Nephron (organoid): ENCODE measurements at regions not wholly inside any gene's neighbourhood (a gene's known extent, or its start where the extent isn't known, plus 50 kb on each side); places are given as distances from the start of the nearest gene placed in this dataset.

Experiments
- H3K27ac Mint-ChIP-seq, 3 experiments: 2 replicates each; pipeline ENCODE4 v1.8.0; 2020; ENCODE audit warnings: mixed read lengths in 3 of 3, mild to moderate bottlenecking in 2 of 3, moderate library complexity in 1 of 3
- H3K27me3 Mint-ChIP-seq: 2 replicates; pipeline ENCODE4 v1.8.0; 2021; ENCODE audit warnings: low read depth, mild to moderate bottlenecking, moderate library complexity, mixed read lengths
- H3K36me3 Mint-ChIP-seq: 2 replicates; pipeline ENCODE4 v1.8.0; 2020; ENCODE audit warnings: low read depth, mixed read lengths
- H3K4me1 Mint-ChIP-seq: 2 replicates; pipeline ENCODE4 v1.8.0; 2020; ENCODE audit warnings: mixed read lengths
- H3K4me3 Mint-ChIP-seq, 3 experiments: 2 replicates each; pipeline ENCODE4 v1.8.0; 2020; ENCODE audit warnings: mild to moderate bottlenecking in 3 of 3, mixed read lengths in 3 of 3, moderate library complexity in 2 of 3
- H3K9me3 Mint-ChIP-seq: 2 replicates; pipeline ENCODE4 v1.8.0; 2020; ENCODE audit warnings: mixed read lengths
- CTCF ChIP-seq, 3 experiments: fragments of 200-600 bp; sonication (generic); IDR thresholded peaks; one replicate each; pipeline ENCODE4 v1.5.0; 2021; ENCODE audit warnings: antibody characterized with exemption in 3 of 3; ENCODE audit not compliant: unreplicated experiment in 3 of 3

GRCh38 chr11:96664110-96664509 lies 274.3 kb downstream of the JRKL start:
- H3K27ac Mint-ChIP-seq = no peak overlapping the region
- TF ChIP-seq CTCF (IDR thresholded peaks at IDR 0.05; ENCODE audit: unreplicated experiment in 3 of 3) = no peak
- no peaks in the 10 kb centered on the region for H3K36me3 Mint-ChIP-seq
- no peak overlapping the region for H3K4me3 Mint-ChIP-seq
- H3K27me3 Mint-ChIP-seq = no peaks in the 10 kb centered on the region
- no peaks in the 10 kb centered on the region for H3K4me1 Mint-ChIP-seq
- no peaks in the 10 kb centered on the region for H3K9me3 Mint-ChIP-seq

- H3K36me3 Mint-ChIP-seq = no peaks in the 10 kb centered on the region
- peaks cover 7% of the 10 kb centered on the region for H3K9me3 Mint-ChIP-seq
- H3K4me3 Mint-ChIP-seq = no peak overlapping the region
- peaks cover 10% of the 10 kb centered on the region for H3K4me1 Mint-ChIP-seq
- H3K27ac Mint-ChIP-seq = no peak overlapping the region
- H3K27me3 Mint-ChIP-seq = no peaks in the 10 kb centered on the region
- TF ChIP-seq CTCF (IDR thresholded peaks at IDR 0.05; ENCODE audit: unreplicated experiment in 3 of 3) = no peak
Observed at GRCh38 chr11:96680211-96681018, 290.6 kb downstream of the JRKL start.

GRCh38 chr11:96681019-96681716 lies 291.4 kb downstream of the JRKL start:
- Mint-ChIP-seq H3K27me3 (no peaks in the 10 kb centered on the region), H3K27ac (no peak overlapping the region), H3K9me3 (peaks cover 6% of the 10 kb centered on the region), H3K4me3 (no peak overlapping the region), H3K36me3 (no peaks in the 10 kb centered on the region), H3K4me1 (peaks cover 10% of the 10 kb centered on the region)
- no peak for TF ChIP-seq CTCF (IDR thresholded peaks at IDR 0.05; ENCODE audit: unreplicated experiment in 3 of 3)

- Mint-ChIP-seq H3K36me3 (no peaks in the 10 kb centered on the region), H3K4me1 (no peaks in the 10 kb centered on the region), H3K4me3 (no peak overlapping the region), H3K9me3 (no peaks in the 10 kb centered on the region), H3K27me3 (no peaks in the 10 kb centered on the region), H3K27ac (no peak overlapping the region)
- no peak for TF ChIP-seq CTCF (IDR thresholded peaks at IDR 0.05; ENCODE audit: unreplicated experiment in 3 of 3)
Observed at GRCh38 chr11:96694338-96694737, 304.5 kb downstream of the JRKL start.

GRCh38 chr11:96696731-96697130 lies 306.9 kb downstream of the JRKL start:
- H3K9me3 Mint-ChIP-seq = no peaks in the 10 kb centered on the region
- H3K4me1 Mint-ChIP-seq = no peaks in the 10 kb centered on the region
- no peak overlapping the region for H3K27ac Mint-ChIP-seq
- TF ChIP-seq CTCF (IDR thresholded peaks at IDR 0.05; ENCODE audit: unreplicated experiment in 3 of 3) = no peak
- peaks cover 5% of the 10 kb centered on the region for H3K27me3 Mint-ChIP-seq
- no peaks in the 10 kb centered on the region for H3K36me3 Mint-ChIP-seq
- no peak overlapping the region for H3K4me3 Mint-ChIP-seq
